ENCODE measurements at regions not wholly inside any gene's neighbourhood (a gene's known extent, or its start where the extent isn't known, plus 50 kb on each side); places are given as distances from the start of the nearest gene placed in this dataset.
"Not testable (repeated sequence)": the region's sequence is repeated elsewhere in the genome, so short reads cannot be mapped to it uniquely, and the experiment has no call there.

DNA sequence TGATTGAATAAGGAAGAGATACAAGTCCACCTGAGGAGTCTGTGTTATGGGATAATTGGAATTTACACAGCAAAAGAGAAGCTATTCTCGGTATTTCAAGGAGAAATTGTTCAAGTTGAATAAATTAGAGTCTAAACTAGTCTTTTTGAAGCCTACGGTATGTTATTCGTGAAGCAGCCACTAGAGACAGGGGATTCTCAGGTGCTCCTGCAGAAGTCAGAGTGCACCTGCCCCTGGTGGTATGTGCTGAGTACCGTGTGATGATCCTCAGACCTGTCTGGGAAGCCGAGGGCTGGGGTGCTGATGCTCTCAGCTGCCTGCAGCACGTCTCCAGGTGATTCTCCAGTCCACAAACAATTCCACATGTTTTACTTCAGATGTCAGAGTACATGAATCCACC is 1171.7 kb downstream of the RPIA start:
- DNase-seq (ENCODE audit: low read depth): not testable (repeated sequence)

DNA sequence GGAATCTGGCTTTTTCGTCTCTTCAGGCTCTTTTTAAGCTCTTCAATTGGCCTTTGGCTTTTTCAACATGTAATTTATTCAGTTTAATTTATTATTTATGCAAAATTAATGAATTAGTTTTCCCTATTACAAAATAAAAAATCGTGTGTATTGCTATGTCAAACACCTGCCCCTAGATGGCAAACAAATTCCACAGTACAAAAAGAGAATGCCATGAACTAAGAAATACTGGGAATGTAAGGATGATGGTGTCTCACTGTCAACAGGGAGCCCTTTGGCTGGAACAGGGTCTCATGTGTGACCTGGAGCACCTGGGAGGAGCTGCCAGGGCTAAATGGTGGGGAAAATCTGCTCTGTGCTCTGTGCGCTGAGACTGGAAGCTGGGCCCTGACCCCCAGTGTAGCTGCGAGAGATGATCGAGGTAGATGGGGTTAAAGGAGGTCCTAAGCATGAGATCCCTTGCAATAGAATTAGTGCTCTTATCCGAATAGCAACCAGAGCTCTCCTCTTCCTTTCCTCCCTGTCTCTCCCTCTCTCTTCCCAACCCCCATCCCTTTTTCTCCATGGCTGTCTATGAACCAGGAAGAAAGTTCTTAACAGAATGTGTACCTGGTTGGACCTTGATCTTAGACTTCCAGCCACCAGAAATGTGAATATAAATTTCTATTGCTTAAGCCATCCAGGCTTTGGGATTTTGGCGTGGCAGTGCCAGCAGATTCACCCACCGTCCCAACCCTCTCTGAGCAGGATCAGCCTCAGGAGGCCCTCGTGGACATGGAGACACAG is 1183.5 kb downstream of the RPIA start:
- not testable (repeated sequence) for DNase-seq (ENCODE audit: low read depth)

DNA sequence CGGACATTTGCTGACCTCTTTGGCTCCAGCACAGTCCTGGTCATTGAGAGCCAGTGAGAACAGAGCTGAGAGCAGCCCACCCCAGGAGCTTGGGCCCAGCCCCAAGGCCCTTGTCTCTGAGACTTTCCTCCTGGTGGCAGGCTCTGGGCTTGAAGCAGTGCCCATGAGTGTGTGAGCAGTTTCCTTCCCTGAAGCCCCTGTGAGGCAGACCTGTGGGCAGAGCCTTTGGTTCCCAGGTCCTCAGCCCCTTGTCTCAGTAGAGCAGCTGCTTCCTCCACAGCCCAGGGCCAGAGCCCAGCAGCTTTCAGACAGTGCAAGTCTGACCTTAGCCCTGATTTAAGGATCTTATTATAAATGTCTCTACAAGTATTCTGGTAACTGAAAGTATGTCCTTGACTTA is 1185.0 kb downstream of the RPIA start:
- not testable (repeated sequence) for DNase-seq (ENCODE audit: low read depth)

DNA sequence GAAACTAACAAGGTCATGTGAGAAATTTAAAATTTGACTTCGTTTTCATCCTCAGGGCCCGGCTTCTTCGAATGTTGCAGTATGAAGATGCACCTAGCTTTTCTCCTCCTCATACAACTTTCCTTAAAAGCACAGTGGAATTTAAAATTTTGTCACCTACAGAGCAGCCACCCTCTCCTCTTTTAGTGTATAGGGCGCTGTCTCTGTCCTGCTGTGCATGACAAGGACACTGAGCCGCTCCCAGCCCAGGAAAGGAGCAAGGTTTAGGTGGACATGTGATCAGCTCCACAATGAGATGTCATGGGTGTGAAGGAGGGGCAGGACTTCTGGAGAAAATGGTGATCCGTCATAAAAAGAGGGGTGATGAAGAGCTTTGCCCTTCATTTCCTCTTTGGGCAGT is 1185.4 kb downstream of the RPIA start:
- DNase-seq (ENCODE audit: low read depth): not testable (repeated sequence)

DNA sequence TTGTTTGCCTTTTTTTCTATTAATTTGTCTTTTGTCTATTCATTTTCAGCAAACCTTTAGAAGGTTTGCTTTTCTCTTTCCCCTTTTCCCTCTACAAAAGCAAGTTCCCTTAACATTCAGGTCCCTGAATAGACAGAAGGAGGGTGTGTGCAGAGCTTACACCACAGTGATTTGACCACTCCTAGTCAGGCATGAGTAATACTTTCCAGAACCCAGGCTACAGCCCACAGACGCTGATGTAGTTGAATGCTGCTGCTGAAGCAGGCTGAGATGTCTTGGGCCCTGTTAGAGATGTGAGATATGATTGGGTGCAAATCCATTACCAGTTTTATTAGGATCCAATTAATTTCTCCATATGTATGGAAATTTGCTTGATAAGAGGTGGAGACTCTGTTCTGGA is 1191.4 kb downstream of the RPIA start:
- DNase-seq (ENCODE audit: low read depth): not testable (repeated sequence)

DNA sequence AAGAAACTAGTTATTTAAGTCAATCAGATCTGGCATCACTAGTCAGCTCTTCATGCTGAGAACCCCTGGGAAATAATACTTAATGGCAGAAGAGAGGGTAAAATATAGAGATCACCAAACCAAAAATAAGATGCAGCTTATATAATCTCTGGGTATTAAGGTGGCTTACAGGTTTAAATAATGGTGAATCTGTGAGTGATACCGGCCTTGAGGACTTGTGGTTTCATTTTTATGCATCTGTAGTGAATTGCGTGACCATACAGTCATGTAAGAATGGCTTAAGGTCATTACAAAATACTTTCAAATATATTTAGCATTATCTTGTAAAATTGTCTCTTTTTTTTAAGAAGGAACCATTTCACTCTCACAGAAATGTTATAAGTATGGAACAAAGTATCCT is 1192.2 kb downstream of the RPIA start:
- not testable (repeated sequence) for DNase-seq (ENCODE audit: low read depth)

DNA sequence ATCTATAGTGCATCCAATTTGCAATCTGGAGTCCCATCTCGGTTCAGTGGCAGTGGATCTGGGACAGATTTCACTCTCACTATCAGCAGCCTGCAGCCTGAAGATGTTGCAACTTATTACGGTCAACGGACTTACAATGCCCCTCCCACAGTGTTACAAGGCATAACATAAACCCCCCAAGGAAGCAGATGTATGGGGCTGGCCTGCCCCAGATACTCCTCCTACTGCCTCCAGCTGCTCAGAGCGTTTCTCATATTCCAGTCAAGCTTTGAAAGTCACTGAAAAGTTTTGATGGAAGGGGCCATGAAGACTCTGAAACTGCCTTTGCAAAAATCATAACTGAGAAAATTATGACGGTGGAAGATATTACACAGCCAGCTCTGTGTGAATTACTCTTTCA is 1193.6 kb downstream of the RPIA start:
- not testable (repeated sequence) for DNase-seq (ENCODE audit: low read depth)

DNA sequence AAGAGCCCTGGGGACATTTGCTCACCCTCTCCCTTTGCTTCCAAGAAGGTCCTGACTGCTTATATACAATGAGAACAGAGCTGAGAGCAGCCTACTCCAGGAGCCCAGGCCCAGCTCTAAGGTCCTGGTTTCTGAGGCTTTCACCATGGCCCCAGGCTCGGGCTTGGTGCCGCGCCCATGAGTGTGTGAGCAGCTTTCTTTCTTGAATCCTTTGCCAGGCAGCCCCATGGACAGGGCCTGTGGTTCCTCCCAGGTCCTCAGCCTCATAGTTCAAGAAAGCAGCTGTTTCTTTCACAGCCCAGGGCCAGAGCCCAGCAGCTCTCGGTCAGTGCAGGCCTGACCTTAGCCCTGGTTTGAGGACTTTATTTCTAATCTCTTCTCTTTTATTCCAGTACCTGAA is 1197.2 kb downstream of the RPIA start:
- DNase-seq (ENCODE audit: low read depth): not testable (repeated sequence)

DNA sequence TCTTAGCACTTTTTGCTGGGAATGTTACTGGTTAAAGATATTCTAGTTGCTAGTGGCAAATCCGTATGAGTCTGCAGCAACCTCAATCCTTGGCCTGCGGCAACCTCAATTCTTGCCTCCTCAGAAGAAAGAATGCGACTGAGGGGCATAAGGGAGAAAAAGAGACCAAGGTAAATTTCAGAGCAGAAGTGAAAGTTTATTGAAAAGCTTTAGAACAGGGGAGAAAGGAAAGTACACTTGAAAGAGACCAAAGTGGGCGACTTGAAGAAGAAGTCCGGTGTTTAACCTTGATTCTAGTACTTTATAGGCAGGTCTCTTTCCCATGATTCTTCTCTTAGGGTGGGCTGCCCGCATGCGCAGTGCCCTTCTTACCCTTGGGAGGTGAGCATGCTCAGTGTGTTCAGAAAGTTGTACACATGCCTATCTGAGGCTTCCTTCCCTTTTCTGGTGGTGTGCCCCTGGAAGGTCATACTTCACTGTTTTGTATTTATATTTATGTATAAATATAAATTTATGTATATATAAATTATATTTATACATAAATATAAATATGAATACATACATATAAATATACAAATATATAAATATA is 1198.8 kb downstream of the RPIA start:
- DNase-seq (ENCODE audit: low read depth): not testable (repeated sequence)

DNA sequence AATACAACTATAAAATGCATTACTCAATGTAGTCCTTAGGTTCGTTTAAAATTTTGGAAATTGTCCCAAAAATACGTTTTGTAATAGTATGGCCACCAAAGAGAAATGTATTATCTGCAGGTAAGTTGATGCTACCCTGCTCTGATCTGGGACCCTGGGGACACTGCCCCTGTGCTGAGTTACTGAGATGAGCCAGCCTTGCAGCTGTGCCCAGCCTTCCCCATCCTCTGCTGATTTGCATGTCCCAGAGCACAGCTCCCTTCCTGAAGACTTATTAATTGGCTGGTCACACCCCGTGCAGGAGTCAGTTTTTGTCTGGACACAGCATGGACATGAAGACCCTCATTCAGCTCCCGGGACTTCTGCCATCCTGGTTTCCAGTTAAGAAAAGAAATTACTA is 1203.5 kb downstream of the RPIA start:
- not testable (repeated sequence) for DNase-seq (ENCODE audit: low read depth)

DNA sequence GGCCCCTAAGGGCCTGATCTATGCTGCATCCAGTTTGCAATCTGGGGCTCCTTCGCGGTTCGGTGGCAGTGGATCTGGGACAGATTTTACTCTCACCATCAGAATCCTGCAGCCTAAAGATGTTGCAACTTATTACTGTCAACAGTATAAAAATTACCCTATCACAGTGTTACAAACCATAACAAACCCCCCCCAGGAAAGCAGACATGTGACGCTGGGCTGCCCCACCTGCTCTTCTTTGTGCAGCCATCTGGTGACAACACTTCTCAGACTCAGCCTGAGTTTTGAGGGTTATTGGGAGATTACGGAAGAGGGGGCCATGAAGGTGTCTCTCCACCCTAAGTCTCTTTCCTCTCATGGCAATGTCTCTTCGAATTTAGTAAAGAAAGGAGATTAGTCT is 1204.2 kb downstream of the RPIA start:
- not testable (repeated sequence) for DNase-seq (ENCODE audit: low read depth)

DNA sequence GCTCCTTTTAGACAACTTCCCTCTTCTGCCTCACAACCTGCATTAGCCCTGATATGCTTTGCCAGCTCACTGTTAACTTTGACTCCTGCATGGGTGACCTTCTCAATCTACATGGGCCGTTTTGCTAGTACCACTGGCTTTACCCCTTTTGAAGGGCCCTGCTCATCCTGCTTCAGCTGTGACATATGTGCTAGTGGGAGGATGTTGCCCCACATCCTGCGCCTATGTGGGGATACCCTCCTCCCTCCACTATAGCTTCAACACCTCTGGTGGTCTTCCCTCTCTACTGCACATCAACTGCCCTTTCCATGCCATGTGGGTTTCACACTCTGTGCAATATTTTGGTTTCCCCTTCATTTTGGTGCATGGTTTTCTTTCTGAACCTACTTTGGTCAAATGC is 1235.5 kb downstream of the RPIA start:
- DNase-seq (ENCODE audit: low read depth): not testable (repeated sequence)

DNA sequence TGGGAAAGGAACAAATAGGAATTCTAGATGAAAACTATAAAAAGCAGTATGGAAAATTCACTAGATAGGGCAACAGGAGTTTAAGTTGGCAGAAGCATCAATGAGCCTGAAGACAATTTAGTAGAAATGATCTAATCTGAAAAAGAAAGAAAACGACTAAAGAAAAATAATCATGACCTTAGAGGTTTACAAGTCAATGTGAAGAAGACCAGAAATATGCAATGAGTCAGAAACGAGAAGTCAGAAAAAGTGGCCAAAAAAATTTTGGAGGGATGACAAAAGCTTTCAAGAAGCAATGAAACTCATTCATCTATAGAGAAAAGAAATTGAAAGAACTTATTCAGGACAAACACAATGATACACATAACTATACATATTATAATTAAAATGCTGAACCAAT is 1244.0 kb downstream of the RPIA start:
- DNase-seq (ENCODE audit: low read depth): peak; percentile 39

DNA sequence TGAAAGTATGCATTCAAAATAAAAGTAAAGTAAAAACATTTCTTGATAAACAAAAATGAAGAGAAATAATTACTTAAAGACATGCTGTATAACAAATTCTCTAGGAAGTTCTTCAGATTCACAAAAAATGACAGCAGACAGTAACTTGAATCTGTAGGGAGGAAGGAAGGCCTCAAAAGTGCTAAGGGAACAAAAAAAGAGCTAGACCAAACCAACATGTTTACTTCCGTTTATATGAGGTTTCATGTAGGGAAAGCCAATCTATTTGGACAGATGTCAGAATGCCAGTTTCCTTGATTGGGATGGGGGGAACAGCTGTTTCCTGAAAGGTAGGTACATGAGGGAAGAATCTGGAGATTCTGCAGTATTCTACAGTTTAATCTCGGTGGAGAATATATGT is 1244.5 kb downstream of the RPIA start:
- not testable (repeated sequence) for DNase-seq (ENCODE audit: low read depth)

DNA sequence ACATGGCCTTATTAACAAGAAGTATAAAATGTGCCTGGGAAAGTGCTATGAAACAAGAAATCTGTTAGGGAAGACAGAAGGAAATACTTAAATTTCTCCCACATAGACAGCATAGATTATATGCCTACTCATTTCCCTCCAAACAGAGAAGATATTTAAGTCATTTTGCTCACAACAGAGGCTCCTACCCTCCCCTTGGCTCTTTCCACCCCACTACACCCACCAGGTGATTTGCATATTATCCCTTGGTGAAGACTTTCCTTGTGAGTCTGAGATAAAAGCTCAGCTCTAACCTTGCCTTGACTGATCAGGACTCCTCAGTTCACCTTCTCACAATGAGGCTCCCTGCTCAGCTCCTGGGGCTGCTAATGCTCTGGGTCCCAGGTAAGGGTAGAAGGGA is 1245.1 kb downstream of the RPIA start:
- not testable (repeated sequence) for DNase-seq (ENCODE audit: low read depth)

DNA sequence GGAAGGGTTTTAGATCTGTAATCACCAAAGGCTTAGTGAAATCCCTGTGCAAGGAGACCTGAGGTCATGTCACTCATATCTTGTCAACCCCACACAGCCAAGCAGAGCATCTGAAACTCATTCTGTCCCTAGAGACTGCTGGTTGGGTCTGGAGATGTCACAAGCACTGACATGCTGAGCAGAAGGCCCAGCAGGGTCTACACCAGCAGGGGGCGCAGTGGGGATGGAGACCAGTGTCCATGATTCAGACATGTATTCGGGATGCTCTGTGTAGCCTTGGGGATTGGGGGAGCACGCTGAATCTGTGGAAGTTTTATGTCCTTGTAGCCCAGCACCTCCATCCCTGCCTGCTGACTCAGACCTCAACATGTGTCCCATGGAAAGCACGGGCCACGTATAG is 1247.3 kb downstream of the RPIA start:
- DNase-seq (ENCODE audit: low read depth): peak; percentile 17

DNA sequence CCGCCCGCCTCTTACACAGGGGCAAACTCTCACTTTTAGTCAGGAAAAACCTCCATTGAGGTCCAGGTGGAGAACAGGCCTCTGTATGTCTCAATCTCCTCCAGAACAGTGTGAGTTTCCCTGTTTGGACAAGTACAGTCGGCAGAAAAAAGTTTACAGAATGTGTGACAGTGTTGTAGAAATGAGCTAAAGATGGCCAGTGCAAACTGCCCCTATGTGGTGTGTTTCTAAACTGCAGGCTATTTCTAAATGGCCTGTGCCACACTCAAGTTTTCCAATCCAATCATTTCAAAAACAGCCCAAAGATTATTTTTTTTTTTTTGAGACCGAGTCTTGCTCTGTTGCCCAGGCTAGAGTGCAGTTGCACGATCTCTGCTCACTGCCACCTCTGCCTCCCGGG is 1252.8 kb downstream of the RPIA start:
- DNase-seq (ENCODE audit: low read depth): not testable (repeated sequence)

DNA sequence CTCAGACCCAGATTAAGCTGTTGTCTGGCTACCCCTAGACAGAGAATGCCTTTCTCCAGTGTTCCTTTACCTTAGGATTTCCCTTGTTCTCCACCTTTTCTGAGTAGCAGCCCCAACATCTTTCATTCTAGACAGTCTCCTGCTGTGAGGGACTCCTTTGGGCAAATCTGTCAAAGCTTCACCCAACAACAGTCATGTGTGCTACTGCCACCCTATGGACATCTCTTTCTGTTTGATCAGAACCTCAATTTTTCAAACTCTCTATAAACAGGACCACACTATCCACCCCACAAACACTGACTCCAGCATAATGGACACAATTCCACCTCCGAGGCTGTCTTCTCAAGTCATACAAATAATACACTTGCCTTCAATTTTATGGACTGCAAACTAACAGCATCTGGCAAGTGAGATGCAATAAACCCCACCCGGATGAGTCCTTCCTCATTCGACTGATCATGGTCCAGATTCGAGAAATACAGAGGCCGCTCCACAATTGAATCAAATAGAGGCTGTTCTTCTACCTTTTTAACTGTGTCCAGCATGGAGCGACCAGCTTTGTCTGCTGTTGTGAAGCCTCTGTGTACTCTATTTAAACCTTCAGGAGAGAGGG is 1253.6 kb downstream of the RPIA start:
- not testable (repeated sequence) for DNase-seq (ENCODE audit: low read depth)

DNA sequence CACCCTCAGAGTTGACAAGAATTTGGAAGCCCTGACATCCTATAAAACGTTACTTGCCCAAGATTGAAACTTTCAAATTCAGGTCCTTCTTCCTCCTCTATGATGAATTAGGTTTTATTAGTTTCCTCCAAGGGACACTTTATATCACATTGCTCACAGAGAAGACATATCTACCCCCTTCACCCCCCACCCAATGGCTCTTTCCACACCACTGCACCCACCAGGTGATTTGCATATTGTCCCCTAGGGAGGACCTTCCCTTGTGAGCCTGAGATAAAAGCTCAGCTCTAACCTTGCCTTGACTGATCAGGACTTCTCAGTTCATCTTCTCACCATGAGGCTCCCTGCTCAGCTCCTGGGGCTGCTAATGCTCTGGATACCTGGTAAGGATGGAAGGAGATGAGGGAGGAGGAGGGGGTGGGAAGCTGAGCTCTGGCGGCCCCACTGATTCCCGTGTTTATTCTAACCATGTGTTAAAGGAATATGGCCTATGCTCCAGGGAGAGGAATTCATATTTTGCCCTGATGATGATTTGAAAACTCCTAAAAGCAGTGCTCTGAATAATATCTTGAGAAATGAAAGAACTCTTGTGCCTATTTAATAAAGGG is 1255.8 kb downstream of the RPIA start:
- DNase-seq (ENCODE audit: low read depth): not testable (repeated sequence)

DNA sequence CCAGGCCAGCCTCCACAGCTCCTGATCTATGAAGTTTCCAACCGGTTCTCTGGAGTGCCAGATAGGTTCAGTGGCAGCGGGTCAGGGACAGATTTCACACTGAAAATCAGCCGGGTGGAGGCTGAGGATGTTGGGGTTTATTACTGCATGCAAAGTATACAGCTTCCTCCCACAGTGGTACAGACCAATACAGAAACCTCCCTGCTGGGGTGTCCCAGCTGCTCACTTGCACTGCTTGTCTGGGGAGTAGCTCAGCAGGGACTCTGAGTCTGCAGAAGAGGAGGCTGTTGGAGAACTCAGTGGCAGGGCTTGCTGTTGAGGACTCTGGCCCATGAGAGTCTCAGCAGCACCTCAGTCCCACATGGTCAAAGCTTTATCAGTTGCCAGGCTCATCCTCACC is 1256.6 kb downstream of the RPIA start:
- not testable (repeated sequence) for DNase-seq (ENCODE audit: low read depth)

DNA sequence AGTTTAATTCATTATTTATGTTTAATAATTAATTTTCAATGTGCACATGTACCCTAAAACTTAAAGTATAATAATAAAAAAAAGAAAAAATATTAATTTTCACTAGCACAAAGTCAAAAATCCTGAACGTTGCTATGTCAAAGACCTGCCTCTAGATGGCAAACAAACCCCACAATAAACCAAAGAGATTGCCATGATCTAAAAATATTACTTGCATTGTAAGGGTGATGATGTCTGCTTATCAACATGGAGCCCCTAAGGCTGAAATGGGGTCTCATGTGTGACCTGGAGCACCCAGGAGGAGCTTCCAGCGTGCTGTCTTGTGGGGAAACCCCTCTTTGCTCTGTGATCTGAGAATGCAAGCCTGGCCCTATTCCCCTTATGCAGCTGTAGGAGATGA is 1259.3 kb downstream of the RPIA start:
- not testable (repeated sequence) for DNase-seq (ENCODE audit: low read depth)

DNA sequence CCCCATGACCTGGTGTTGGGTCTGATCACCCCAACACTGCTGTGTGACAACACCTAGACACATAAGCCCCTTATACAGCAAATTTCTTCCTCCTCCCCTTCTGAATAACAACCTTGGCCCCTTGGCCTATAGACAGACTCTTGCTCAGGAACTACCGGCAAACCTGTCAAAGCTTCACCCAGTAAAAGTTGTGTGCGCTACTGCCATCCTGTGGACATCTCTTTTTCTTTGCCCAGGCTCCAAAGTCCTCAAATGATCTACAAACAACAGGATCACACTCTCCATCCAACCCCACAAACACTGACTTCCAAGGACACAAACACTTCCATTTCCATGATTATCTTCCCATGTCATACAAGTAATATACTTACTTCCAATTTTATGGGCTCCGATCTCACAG is 1265.8 kb downstream of the RPIA start:
- not testable (repeated sequence) for DNase-seq (ENCODE audit: low read depth)
